Effector CD8-positive, alpha-beta T cell (primary cell): ENCODE measurements at regions not wholly inside any gene's neighbourhood (a gene's known extent, or its start where the extent isn't known, plus 50 kb on each side); places are given as distances from the start of the nearest gene placed in this dataset.

ENCODE experiments used
- DNase-seq: peaks from one replicate; lab custom pipeline; 2025; lab: John Stamatoyannopoulos, UW

DNA sequence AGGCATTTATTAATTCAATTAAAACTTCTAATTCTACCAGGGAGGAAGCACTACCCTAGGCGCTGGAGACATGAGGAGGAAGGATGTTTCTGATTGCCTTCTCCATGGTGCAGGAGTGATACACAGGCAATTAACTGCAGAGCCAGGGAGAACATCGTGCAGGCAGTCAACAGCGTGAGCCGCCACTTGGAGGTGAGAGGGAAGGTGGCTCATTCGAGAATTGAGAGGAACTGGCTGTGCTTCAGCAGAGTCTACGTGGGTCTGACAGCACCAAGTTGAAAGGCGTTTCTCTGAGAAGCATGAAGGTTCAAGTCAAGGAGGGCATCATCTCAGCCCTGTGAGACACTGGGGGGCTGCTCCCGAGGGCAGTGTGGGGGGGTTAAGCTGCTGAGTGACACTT lies 388.7 kb upstream of the MYT1L start:
- DNase-seq = no peak

DNA sequence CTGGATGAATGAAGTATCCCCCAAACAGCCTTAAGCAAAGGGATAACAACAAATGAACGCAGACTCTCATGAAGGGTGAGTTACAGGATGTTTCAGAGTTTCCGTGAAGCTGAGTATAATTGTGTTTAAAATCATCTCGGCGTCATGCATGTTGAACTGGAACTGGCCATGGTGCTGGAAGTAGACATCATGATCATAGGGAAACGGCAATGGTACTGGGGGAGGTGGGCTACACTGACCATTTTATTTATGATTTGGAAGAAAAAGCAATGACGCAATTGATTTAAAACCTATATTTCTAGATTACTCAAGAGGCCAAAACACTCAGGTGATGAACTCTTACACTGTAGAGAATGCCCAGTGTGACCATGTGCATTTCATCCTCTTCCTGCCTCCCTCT lies 387.9 kb upstream of the MYT1L start:
- DNase-seq = no peak

DNA sequence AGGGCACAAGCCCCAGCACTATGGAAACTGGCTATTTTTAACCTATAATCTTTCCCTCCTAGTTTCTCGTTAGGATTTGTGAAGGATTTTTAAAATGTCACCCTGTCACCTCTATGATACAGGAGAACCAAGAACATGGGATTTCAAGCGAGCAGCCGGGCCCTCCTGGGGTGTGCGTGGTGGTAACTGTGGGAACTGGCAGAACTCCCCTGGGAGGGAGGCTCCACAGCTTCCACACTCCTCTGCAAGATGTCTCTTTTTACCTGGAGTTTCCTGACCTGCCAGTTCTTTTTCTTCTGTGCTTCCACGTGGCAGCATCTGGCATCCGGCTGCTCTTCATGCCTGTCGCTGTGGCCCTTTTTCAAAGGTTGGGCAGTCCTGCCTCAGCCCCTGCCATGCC lies 386.3 kb upstream of the MYT1L start:
- no peak for DNase-seq

DNA sequence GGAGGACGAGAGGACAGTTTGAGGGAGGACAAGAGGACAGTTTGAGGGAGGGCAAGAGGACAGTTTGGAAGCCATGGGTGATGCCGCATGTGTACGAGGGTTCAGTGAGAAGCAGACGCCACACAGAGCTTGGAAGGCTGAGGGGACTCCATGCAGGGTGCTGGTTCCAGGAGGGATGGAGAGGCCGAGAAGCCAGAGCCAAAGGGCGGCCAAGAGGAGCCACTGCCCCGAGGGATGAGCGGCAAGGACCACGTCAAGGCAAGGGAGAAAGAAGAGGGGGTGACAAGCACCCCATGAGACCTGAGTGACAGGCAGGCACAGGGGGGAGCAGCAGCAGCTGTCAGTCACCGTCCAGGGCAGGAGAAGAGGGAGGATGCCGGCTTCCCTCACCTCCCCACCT lies 385.7 kb upstream of the MYT1L start:
- DNase-seq = no peak

DNA sequence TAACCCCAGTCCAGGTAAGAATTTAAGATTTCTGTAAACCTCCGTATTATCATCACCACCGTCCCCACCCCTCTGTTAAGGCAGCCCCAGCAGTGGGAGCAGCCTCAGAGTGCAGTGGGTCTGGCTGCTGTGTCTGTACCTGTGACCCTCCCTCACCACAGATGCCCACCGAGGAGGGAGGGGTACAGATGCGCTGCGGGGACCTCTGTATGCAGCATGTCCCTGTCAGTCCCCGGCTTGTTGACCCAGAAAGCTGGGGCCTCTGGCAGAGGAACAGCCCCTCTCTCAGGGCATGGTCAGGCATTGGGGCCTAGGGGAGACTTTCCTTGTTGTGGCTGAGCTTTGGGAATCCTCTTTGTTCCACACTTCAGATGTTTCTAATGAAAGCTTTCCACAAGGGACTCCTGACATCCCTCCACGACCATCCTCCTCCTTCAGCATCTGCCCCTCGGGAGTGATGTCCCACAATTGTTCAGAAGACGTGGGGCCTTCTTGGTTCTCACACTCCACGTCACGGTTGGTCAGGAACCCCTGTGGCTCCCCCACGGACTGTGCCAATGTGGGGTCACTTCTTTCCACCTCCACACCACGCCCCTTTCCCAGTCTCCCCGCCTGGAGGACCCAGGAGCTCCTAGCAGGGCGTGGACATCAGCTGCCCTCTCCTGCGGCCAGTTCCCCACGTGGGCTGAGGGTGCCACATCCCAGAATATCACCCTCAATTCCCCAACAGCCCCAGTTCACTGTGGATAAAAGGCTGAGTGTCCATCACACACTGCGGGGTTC lies 384.2 kb upstream of the MYT1L start:
- DNase-seq = no peak

DNA sequence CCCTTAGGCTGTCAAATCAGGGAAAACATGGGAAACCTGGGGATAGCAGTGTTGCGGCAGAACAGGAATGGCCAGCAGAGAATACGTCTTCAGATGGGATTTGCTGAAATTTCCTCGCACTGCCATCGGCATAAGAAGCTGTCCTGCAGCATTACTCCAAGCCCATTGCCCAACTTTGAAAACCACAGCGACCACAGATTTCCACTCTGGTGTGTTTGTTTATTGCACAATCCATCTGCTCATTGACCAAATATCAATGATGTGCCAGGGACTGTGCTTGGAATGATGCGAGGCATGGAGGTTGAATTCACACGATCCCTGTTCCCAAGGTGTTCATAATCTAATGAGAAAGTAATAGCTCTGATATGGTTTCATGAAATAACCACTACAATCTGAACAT lies 383.3 kb upstream of the MYT1L start:
- no peak for DNase-seq

DNA sequence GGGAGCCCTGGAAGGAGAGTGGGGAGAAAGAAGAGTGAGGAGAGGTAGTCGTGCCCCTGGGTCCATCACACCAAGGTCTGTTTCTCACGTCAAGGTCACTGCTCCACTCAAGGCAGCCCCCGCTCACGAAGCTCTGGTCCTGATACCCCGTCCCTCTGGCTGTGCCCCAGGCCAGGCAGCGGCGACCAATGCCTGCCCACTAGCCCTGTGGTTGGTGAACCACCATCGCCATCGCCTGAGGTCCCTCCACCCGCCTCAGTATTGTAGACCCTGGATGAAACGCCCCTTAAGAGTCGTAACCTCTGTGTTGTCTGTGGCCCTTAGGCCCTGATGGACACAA lies 378.3 kb upstream of the MYT1L start:
- DNase-seq = no peak

DNA sequence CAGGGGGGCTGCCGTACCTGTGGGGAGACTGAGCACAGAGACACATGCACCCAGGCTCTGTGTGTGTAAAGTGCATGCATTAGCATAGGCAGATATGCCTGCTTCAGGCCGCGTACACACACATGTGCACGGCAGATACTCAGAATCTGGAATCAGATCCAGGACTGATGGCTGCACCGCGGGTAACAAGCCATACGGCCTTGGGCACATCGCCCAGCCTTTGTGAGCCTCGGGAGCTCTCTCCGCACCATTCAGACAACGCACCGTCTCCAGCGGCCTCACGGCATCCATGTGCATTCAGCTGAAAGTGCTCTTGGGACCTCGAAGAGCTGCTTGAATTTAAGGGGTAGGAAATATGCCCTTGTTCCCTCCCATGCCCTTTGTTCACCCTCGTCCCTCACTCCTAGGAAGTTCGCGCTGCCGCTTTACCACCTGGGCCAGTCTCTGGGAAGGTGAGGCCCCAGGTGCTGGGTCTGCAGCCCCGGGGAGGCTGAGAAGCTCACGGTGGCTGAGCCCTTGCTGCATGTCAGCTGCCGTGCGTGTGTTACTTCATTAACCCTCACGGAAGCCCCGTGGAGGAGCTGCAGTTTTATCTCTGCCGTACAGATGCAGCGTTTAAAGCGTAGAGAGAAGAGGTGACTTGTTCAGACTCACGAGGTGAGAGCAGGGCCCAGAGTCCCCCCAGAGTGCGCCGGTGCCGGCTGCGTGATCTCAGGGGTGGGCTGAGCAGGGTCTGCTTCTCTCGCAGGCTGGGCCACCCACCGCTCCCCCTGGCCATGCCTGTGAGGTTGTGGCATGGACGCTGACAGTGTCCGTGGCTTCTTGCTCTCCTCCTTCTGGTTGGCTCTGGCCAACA lies 377.7 kb upstream of the MYT1L start:
- DNase-seq = no peak

DNA sequence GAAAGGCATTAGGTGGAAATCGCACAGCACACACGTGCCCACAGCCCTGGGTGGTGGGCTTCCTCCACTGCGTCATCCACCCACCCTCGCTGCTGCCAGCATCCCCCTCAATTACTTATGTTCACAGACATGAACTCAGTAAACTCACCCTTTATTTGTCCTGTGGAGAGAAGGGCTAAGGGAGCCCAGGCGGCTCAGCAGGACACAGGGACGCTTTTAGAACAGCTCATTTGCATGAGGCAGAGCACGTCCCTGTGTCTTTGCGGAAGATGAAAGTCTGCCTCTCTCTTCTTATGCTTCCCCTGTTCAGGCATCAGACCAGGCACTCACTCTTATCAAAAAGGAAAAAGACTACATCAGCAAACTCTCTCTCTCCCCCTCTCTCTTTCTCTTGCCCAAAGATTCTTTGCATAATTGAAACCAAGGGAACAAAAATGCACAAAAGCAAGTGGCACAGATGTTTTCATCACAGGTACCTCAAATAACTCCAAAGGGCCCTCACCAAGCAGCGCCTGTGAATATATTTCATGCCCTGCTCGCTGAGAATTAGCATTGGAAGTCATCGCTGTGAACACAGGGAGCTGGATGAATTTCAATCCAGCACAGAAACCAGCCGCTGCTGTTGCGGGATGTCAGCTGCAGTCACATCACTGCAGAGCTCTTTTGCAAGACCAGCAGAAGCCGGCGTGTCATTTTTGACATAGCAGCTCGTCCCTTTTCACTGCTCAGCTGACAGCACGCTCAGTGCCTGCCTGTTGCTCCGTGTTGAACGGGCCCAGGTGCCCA lies 376.3 kb upstream of the MYT1L start:
- DNase-seq = no peak

DNA sequence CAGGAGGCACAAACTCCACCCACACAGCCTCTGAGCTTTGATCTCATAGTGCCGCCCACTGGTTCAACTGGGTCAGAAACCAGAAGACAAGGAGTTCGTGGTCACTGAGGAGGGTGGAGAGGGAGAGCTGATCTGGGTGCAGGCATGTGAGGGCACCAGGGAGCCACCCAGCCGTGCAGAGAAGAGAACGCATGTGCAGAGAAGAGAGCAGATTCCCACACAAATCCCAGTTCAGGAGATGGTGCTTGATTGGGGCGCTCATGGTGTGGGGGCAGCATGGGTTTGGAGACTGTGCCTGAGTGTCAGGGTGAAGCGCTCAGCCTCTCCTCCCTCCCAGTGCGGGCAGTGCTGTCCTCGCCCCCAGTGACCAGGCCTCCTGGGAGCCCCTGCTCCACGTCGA lies 375.2 kb upstream of the MYT1L start:
- no peak for DNase-seq

DNA sequence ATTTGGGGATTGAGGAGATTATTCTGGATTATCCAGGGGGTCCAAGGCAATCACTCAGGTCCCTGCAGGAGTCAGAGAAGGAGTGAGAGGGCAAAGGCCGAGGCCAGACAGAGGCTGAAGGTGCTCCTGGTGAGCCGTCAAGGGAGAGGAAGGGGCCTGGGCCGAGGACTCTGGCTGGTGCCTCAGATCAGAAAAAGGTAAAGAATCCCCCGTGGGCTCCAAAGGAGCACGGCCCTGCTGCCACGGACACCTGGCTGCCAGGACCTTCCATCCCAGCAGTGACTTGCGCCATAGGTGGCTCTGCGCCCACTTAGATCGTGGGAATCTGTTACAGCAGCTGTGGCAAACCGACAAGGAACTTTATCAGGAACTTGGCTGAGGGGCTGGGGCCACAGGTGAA lies 374.8 kb upstream of the MYT1L start:
- DNase-seq = no peak

DNA sequence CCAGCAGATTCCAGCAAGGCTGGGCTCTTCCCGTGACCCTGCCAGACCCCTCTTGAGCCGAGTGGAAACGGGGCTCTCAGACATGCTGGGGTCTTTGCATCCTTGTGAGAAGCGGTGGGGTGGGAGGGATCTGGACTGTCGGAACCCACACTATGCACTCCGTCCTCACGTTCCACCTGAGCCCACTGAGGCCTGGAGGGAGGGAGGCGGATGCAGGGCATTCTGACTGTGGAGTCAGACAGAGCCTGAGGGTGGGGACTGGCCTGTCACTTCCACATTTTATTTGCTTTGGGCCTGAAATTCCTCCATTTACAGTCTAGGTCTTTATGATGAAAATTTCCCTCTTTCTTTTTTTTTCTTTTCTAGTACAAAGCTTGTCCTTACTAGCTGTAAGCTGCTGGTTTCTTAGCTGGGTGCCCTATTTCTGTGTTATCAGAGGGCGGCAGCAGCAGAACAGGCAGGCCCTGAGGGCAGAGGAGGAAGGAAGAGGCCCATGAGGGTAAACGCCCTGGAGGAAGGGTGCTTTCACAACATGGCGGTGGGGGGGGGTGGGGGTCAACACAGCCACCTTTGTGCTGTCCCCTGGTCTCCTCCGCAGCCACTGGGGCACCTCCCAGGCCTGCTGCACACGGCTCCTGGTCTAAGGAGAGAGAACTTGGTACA lies 373.5 kb upstream of the MYT1L start:
- no peak for DNase-seq

DNA sequence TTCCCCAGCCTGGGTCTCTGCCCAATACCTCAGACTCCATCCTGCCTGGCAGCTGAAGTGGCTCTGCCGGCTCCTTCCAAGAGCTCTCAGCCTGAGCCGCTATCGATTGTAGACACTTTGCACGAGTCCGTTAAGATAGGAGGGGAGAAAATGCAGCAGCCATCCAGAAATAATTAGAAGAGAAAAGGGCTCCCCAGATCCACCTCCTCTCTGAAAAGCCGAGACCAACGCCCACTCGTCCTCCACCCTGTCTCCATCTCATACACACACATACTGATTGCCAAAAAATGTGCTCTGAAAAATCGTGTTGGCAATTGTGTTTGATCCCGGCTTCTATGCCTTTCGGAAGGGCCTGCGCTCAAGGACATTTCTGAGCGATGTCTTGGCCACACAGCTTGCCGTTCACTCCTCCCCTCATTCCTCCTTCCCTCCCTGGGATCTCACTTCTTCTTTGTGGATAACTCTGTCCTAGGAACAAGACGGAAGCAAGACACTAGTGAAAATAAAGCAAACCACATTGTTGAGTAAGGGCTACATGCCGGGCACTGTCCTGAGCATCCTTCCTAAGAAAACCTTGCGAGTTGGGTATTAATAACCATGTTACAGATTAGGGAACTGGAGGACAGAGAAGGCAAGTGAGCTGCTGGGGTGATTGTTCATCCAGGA lies 372.8 kb upstream of the MYT1L start:
- DNase-seq = no peak

DNA sequence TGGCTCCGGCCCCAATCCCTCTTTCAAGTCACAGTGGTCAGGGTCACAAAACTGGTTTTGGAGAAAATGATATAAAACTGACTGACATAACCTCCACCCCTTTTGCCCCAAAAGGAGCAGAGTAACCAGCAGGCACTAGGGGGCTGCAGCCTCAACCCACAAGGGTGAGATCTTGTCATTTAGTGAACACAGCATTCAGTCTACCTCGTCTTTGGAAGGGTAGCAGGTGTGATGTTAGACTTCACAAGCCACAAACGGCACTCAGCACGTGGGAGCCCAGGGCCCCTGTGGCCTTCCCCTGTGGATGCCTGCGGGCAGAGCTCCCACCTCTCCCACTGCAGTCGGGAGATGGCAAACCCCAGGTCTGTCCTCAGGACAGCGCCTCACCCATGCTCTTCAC lies 372.1 kb upstream of the MYT1L start:
- no peak for DNase-seq

DNA sequence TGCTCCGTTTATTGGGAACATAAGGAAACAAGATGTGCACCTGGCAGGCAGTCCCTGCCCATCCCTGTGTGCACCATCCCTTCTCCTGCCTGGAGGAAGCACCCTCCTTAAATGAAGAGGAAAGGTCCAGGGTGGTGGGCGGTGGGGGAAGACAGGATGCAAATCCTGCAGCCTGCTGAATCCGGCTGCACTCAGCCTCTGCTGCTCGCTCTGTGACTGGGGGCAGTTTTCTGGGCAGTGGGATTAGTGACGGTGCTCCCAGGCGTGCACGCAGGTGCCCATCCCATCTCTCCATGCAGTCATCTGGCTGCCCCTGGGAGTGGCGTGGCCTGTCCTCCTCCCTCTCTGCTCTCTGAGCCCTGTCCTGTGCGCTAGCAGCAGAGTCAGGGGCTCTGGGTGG lies 371.3 kb upstream of the MYT1L start:
- DNase-seq = no peak

DNA sequence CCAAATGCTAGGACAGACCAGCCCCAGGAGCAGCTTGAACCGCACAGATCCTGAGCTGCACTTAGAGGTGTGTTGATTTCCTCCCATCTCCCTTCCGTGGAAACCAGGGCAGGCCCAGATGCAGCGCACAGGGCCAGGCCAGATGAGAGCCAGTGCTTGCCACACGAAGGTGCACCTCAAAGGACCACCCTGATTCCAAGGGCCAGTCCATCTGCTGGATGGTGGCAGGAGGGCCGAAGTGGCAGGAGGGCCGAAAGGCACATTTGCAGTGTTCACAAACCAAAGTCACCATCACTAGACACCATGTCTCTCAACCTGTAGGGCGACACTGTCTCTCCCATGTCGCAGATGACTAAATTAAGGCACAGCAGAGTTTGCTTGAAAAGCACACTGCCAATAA lies 370.7 kb upstream of the MYT1L start:
- no peak for DNase-seq

DNA sequence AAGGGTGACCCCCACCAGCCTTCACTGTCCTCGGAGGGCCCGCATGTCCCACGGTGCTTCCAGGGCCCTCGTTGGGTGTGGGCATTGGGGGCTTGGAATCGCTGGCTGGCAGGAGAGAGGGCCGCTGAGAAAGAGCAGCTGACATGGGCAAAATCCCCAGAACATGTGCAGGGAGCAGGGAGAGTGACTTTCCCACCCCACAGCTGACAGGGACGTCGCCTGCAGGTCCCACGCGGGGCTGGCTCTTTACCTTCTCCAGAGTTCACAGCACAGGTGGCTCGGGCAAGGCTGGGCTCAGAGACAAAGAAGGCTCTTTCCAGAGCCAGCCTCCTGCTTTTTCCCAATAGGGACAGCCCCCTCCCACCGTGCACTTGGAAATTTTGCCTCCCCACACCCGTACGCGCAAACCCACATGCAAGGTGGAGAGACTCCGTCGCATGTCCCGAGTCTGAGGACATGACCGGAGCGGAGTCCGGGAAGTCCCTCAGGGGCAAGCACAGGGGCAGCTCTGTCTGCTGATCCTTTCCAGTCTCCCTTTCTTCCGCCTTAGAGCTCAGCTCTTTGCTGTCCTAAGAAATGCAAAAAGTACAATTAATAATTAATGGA lies 370.2 kb upstream of the MYT1L start:
- DNase-seq = no peak

DNA sequence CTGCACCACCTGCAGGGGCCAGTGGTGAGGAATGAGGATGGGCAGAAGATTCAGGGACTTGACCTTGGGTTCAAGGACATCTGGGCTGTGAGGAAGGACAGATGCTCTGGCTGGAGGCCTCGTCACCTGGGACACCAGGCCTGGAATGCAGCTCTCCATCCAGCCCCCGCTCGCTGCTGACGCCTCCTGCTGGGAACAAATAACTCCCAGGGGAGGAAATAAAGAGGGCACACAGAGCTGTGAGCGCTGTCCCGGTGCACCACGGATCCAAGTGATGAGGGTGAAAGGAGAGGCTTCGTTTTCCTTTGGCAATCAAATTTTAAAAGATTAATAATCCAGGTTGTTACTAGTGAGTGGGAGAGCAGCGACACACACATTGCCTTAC lies 368.0 kb upstream of the MYT1L start:
- DNase-seq = no peak

DNA sequence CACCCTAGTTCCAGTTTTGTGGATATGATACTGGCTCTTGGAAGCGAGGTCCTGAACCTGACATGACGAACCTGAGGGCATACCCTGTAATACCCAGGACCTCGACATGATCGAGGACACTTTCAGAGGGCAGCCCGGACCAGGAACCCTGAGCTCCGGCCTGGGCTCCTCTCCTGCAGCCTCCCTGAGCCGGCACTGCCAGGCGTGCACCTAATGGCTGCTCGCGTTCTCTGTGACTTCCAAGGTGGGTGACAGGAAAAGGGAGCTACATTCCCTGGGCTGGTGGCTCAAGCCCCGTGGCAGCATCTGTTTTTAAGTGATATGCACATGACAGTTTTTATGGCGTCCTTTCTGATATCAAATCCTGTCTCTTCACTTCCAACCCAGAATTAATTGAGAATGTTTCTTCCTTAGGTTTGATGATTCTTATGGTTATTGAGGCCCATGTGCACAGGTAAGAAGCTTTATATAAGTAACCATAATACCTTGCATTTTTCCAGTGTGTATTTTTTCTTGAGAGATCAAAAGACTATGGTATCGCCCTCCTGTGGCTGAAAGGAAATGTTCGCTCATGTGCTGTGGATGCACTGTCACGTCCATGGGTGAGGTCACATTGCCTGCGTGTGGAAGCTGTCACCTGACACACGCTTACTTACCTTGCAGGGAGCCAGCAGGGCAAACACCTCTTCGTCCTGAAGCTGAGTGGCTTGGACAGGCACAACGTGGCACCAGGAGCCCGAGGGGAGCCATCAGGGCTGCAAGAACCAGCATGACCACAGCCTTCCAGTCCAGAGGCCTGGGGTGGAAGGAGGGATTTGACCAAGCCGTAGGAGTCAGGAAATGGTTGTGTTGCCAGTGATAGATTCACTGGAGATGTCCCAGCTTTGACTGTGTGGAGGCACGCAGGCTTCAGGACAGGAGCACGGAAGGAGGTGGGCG lies 367.4 kb upstream of the MYT1L start:
- no peak for DNase-seq
